B cell (primary cell): ENCODE measurements at regions not wholly inside any gene's neighbourhood (a gene's known extent, or its start where the extent isn't known, plus 50 kb on each side); places are given as distances from the start of the nearest gene placed in this dataset.

Experiments
- ATAC-seq: fragments of 200-7000 bp; cut with Tn5 transposase; one replicate; pipeline ENCODE4 v1.10.0; 2021; ENCODE audit warnings: low read depth, mild to moderate bottlenecking, moderate number of reproducible peaks, moderate library complexity
- CTCF ChIA-PET: fragments of 350-600 bp; sonication (Branson Sonifier 250); formaldehyde crosslinking; loops from one replicate; lab custom pipeline; 2021; ENCODE audit warnings: antibody characterized with exemption, inconsistent platforms; lab: Charles Lee
- POLR2A ChIA-PET: fragments of 350-600 bp; sonication (Branson Sonifier 250); formaldehyde crosslinking; loops from one replicate; lab custom pipeline; 2021; ENCODE audit warnings: antibody characterized with exemption; lab: Charles Lee
- DNase-seq: peaks from one replicate; pipeline ENCODE4 v3.0.0; 2013
- H2AFZ ChIP-seq: 2 replicates; pipeline ENCODE4 v1.6.1; 2012; ENCODE audit warnings: mild to moderate bottlenecking, low read depth, low read length; ENCODE audit not compliant: insufficient read depth, poor library complexity, severe bottlenecking
- H3K27ac ChIP-seq, 2 donors: 1 replicate in 1 of 2; 2 replicates in 1 of 2; pipeline ENCODE4 v1.5.1; 2012 to 2013; ENCODE audit warnings: low read length in 2 of 2, mild to moderate bottlenecking in 2 of 2, moderate library complexity in 1 of 2
- H3K27me3 ChIP-seq, 4 experiments: fragments of 200-600 bp in 1 of 4; sonication (generic) in 1 of 4; replicated peaks in 1 of 4; 1 replicate in 2 of 4; 2 replicates in 2 of 4; pipeline versions ENCODE4 v1.6.1 to v1.7.0; 2013 to 2016; ENCODE audit warnings: low read length in 3 of 4, mild to moderate bottlenecking in 2 of 4, mixed read lengths in 1 of 4, moderate library complexity in 1 of 4; ENCODE audit not compliant: insufficient read depth in 4 of 4, control insufficient read depth in 3 of 4; ENCODE audit errors: control extremely low read depth in 1 of 4
- H3K36me3 ChIP-seq, 2 experiments: replicated peaks in 1 of 2; 1 replicate in 1 of 2; 2 replicates in 1 of 2; pipeline versions ENCODE4 v1.6.1 to v1.7.1; 2013; ENCODE audit warnings: low read length in 1 of 2; ENCODE audit not compliant: insufficient read depth in 2 of 2, control insufficient read depth in 1 of 2; ENCODE audit errors: control extremely low read depth in 1 of 2, extremely low read depth in 1 of 2
- H3K4me1 ChIP-seq, 2 donors: fragments of 200-600 bp in 1 of 2; sonication (generic) in 1 of 2; 1 replicate in 1 of 2; 2 replicates in 1 of 2; pipeline versions ENCODE4 v1.5.1 to v1.6.1; 2013 to 2017; ENCODE audit warnings: low read length in 2 of 2; ENCODE audit not compliant: control insufficient read depth in 2 of 2, insufficient read depth in 2 of 2
- H3K4me2 ChIP-seq: replicated peaks from 2 replicates; pipeline ENCODE3; 2012; ENCODE audit warnings: mild to moderate bottlenecking, low read depth, low read length; ENCODE audit not compliant: poor library complexity, severe bottlenecking
- H3K4me3 ChIP-seq, 5 experiments: fragments of 200-600 bp in 1 of 5; sonication (generic) in 1 of 5; 1 replicate in 3 of 5; 2 replicates in 2 of 5; pipeline versions ENCODE4 v1.5.1 to v1.7.0; 2011 to 2016; ENCODE audit warnings: low read length in 4 of 5, mild to moderate bottlenecking in 4 of 5, low read depth in 2 of 5, control low read depth in 1 of 5, moderate library complexity in 1 of 5; ENCODE audit not compliant: insufficient read depth in 1 of 5; ENCODE audit errors: control extremely low read depth in 1 of 5, extremely low read depth in 1 of 5
- H3K79me2 ChIP-seq: fragments of 200-600 bp; sonication (generic); one replicate; pipeline ENCODE4 v1.6.0; 2016; ENCODE audit warnings: low read length; ENCODE audit not compliant: control insufficient read depth, insufficient read depth
- H3K9ac ChIP-seq: fragments of 200-600 bp; sonication (generic); 2 replicates; pipeline ENCODE4 v1.6.1; 2017; ENCODE audit warnings: mild to moderate bottlenecking, low read length, moderate library complexity
- H3K9me3 ChIP-seq, 3 donors: one replicate each; pipeline versions ENCODE4 v1.6.1 to v1.7.1; 2013; ENCODE audit warnings: low read length in 2 of 3; ENCODE audit not compliant: control insufficient read depth in 2 of 3, insufficient read depth in 1 of 3; ENCODE audit errors: control extremely low read depth in 1 of 3
- H4K20me1 ChIP-seq: 2 replicates; pipeline ENCODE4 v1.6.0; 2012; ENCODE audit warnings: mild to moderate bottlenecking, low read length; ENCODE audit not compliant: insufficient read depth, control insufficient read depth, poor library complexity, severe bottlenecking
- H3K27ac Mint-ChIP-seq: one replicate; pipeline ENCODE4 v1.8.0; 2021; ENCODE audit warnings: mixed read lengths
- H3K27me3 Mint-ChIP-seq: one replicate; pipeline ENCODE4 v1.8.0; 2021; ENCODE audit warnings: mixed read lengths
- H3K4me1 Mint-ChIP-seq: one replicate; pipeline ENCODE4 v1.8.0; 2021; ENCODE audit warnings: mixed read lengths
- H3K4me3 Mint-ChIP-seq: one replicate; pipeline ENCODE4 v1.8.0; 2021; ENCODE audit warnings: mixed read lengths
- H3K9me3 Mint-ChIP-seq: one replicate; pipeline ENCODE4 v1.8.0; 2022; ENCODE audit warnings: mixed read lengths; ENCODE audit not compliant: insufficient read depth
- EZH2 ChIP-seq: IDR thresholded peaks from 2 replicates; pipeline ENCODE4 v1.6.1; 2012; ENCODE audit warnings: borderline replicate concordance, low read depth, mild to moderate bottlenecking, moderate library complexity, low read length; ENCODE audit not compliant: insufficient read depth, poor library complexity, severe bottlenecking
- WGBS: methylation state at CpG from one replicate; pipeline ENCODE4 v1.1.5; 2013; ENCODE audit warnings: missing lambda C conversion rate; ENCODE audit not compliant: insufficient coverage; 5-methylcytosine and 5-hydroxymethylcytosine counted together
- intact Hi-C: fragments of 100-400 bp; cut with micrococcal nuclease; formaldehyde crosslinking; loops from one replicate; pipeline ENCODE4 v1.10.0; 2022
- TF ChIP-seq, protein P1 (sequence below): fragments of 200-600 bp; IDR thresholded peaks from one replicate; pipeline ENCODE4 v1.8.0; 2022; ENCODE audit warnings: antibody characterized with exemption, mild to moderate bottlenecking

DNA sequence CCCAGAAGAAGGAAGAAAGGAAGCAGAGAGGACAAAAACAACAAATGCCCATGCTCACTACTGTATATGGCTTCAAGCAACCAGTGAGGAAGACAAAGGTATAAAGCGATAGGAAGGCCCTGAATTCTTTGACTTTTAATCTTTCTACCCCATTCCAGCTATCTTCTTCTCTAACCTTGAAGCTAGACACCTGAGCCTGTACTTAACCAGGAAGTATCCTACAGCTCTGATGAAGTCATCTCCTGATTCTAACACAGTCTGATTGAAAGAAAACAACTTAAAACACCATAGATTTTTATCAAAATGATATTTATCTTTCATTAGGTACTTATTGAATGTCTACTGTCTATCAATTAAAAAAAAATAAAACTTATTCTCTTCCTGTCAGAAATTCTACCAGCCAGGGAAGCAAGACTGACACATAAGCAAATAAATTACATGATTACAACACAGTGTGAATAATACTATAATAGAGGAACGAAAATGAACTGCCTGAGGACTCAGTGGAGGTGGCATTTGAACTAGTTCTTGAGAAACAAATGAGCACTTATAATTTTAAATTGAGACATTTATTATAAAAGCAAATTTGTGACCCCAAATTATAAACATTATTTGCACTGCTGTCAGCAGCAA, 123.3 kb upstream of the ELL2 start:
- no peaks in the 10 kb centered on the region for H4K20me1 ChIP-seq
- Mint-ChIP-seq H3K27me3 (peaks cover 11% of the 10 kb centered on the region), H3K4me3 (no peak overlapping the region), H3K27ac (no peak overlapping the region), H3K9me3 (no peaks in the 10 kb centered on the region), H3K4me1 (no peaks in the 10 kb centered on the region)
- DNase-seq (no peak), ATAC-seq (no peak)
- H2AFZ ChIP-seq: no peak overlapping the region
- no peak overlapping the region for H3K4me3 ChIP-seq
- no peaks in the 10 kb centered on the region for H3K36me3 ChIP-seq
- TF ChIP-seq, protein P1, sequence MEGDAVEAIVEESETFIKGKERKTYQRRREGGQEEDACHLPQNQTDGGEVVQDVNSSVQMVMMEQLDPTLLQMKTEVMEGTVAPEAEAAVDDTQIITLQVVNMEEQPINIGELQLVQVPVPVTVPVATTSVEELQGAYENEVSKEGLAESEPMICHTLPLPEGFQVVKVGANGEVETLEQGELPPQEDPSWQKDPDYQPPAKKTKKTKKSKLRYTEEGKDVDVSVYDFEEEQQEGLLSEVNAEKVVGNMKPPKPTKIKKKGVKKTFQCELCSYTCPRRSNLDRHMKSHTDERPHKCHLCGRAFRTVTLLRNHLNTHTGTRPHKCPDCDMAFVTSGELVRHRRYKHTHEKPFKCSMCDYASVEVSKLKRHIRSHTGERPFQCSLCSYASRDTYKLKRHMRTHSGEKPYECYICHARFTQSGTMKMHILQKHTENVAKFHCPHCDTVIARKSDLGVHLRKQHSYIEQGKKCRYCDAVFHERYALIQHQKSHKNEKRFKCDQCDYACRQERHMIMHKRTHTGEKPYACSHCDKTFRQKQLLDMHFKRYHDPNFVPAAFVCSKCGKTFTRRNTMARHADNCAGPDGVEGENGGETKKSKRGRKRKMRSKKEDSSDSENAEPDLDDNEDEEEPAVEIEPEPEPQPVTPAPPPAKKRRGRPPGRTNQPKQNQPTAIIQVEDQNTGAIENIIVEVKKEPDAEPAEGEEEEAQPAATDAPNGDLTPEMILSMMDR: no peak
- TF ChIP-seq EZH2: no peak
- H3K9ac ChIP-seq: no peak overlapping the region
- intact Hi-C loops: no loop called here
- no peaks in the 10 kb centered on the region for H3K9me3 ChIP-seq
- H3K4me2 ChIP-seq: no peak overlapping the region
- no peaks in the 10 kb centered on the region for H3K4me1 ChIP-seq
- no peak overlapping the region for H3K27ac ChIP-seq
- WGBS: 100% methylated on average over 1 of the region's 2 CpGs
- H3K79me2 ChIP-seq: no peaks in the 10 kb centered on the region
- H3K27me3 ChIP-seq: no peaks in the 10 kb centered on the region
- CTCF ChIA-PET: no interaction called here
- POLR2A ChIA-PET: no interaction called here

GRCh38 chr5:96083361-96083881, 121.8 kb upstream of the ELL2 start:
- no peak for TF ChIP-seq EZH2
- TF ChIP-seq, protein P1: no peak
- Histone ChIP-seq H3K36me3 (no peaks in the 10 kb centered on the region), H2AFZ (no peak overlapping the region), H3K79me2 (no peaks in the 10 kb centered on the region), H4K20me1 (no peaks in the 10 kb centered on the region), H3K27me3 (no peaks in the 10 kb centered on the region), H3K9me3 (no peaks in the 10 kb centered on the region), H3K4me1 (no peaks in the 10 kb centered on the region), H3K9ac (no peak overlapping the region), H3K27ac (no peak overlapping the region), H3K4me3 (no peak overlapping the region), H3K4me2 (no peak overlapping the region)
- no peak overlapping the region for H3K27ac Mint-ChIP-seq
- POLR2A ChIA-PET: no interaction called here
- 20% methylated on average over 2 of the region's 4 CpGs for WGBS
- no peaks in the 10 kb centered on the region for H3K4me1 Mint-ChIP-seq
- no peak overlapping the region for H3K4me3 Mint-ChIP-seq
- no peaks in the 10 kb centered on the region for H3K9me3 Mint-ChIP-seq
- CTCF ChIA-PET: no interaction called here
- intact Hi-C loops: no loop called here
- peaks cover 14% of the 10 kb centered on the region for H3K27me3 Mint-ChIP-seq
- ATAC-seq (no peak), DNase-seq (no peak)
